H1 (cell line): ENCODE measurements at regions not wholly inside any gene's neighbourhood (a gene's known extent, or its start where the extent isn't known, plus 50 kb on each side); places are given as distances from the start of the nearest gene placed in this dataset.

Source experiments
- CTCF ChIA-PET: fragments of 300-600 bp; sonication (Branson Sonifier 250); formaldehyde crosslinking; loops from one replicate; lab custom pipeline; 2021; ENCODE audit not compliant: partially characterized antibody; lab: Charles Lee
- POLR2A ChIA-PET: fragments of 300-600 bp; sonication (Branson Sonifier 250); formaldehyde crosslinking; loops from one replicate; lab custom pipeline; 2021; ENCODE audit warnings: inconsistent platforms; ENCODE audit not compliant: partially characterized antibody; lab: Charles Lee
- DNase-seq, 2 experiments: peaks; one replicate each; pipeline versions ENCODE4 v3.0.0 to v3.0.0-alpha.2; 2010 to 2022; ENCODE audit warnings: low spot score in 2 of 2, low read depth in 1 of 2, mixed read lengths in 1 of 2
- FAIRE-seq: peaks from 2 replicates; lab custom pipeline; 2011; peaks lifted over from hg19 to GRCh38; lab: Jason Lieb, UNC
- H2AFZ ChIP-seq: 2 replicates; pipeline ENCODE4 v1.8.1; 2012; ENCODE audit warnings: low read length, inconsistent platforms
- H2AK5ac ChIP-seq: 2 replicates; pipeline ENCODE4 v1.6.1; 2013; ENCODE audit warnings: low read depth, low read length
- H2BK120ac ChIP-seq: replicated peaks from 2 replicates; pipeline ENCODE3; 2013; ENCODE audit warnings: low read depth, low read length, inconsistent platforms
- H2BK12ac ChIP-seq: 2 replicates; pipeline ENCODE4 v1.6.1; 2013; ENCODE audit warnings: low read depth, low read length
- H2BK15ac ChIP-seq: 2 replicates; pipeline ENCODE4 v1.6.1; 2013; ENCODE audit warnings: low read length
- H2BK20ac ChIP-seq: 2 replicates; pipeline ENCODE4 v1.6.1; 2013; ENCODE audit warnings: low read length
- H2BK5ac ChIP-seq: 2 replicates; pipeline ENCODE4 v1.6.1; 2013; ENCODE audit warnings: low read depth, low read length
- H3K14ac ChIP-seq: 2 replicates; pipeline ENCODE4 v1.6.1; 2013; ENCODE audit warnings: inconsistent platforms; ENCODE audit not compliant: insufficient read length
- H3K18ac ChIP-seq: 2 replicates; pipeline ENCODE4 v1.6.1; 2013; ENCODE audit warnings: low read length; ENCODE audit errors: extremely low read depth
- H3K23ac ChIP-seq: 2 replicates; pipeline ENCODE4 v1.6.1; 2013; ENCODE audit warnings: inconsistent platforms; ENCODE audit not compliant: insufficient read length
- H3K23me2 ChIP-seq: 2 replicates; pipeline ENCODE4 v1.6.1; 2013; ENCODE audit warnings: low read depth, low read length
- H3K27ac ChIP-seq: 2 replicates; pipeline ENCODE4 v1.6.1; 2011; ENCODE audit warnings: low read depth, low read length, inconsistent platforms
- H3K27me3 ChIP-seq, 4 experiments: replicated peaks in 1 of 4; 1 replicate in 1 of 4; 2 replicates in 3 of 4; pipeline versions ENCODE4 v1.6.1 to v1.8.1; 2011 to 2013; ENCODE audit warnings: low read length in 3 of 4, mild to moderate bottlenecking in 3 of 4, inconsistent platforms in 2 of 4, mixed read lengths in 2 of 4, moderate library complexity in 1 of 4; ENCODE audit not compliant: control insufficient read depth in 3 of 4, insufficient read depth in 3 of 4; ENCODE audit errors: extremely low read depth in 1 of 4
- H3K36me3 ChIP-seq, 4 experiments: 2 replicates each; pipeline versions ENCODE4 v1.6.1 to v1.8.1; 2011 to 2013; ENCODE audit warnings: mild to moderate bottlenecking in 4 of 4, low read length in 3 of 4, moderate library complexity in 2 of 4, control low read depth in 1 of 4, inconsistent platforms in 1 of 4; ENCODE audit not compliant: insufficient read depth in 4 of 4, control insufficient read depth in 2 of 4
- H3K4ac ChIP-seq: replicated peaks from 2 replicates; pipeline ENCODE3; 2013; ENCODE audit warnings: low read length, low read depth, mixed read lengths, inconsistent platforms; ENCODE audit not compliant: insufficient read length
- H3K4me1 ChIP-seq, 4 experiments: replicated peaks in 1 of 4; 1 replicate in 1 of 4; 2 replicates in 3 of 4; pipeline versions ENCODE4 v1.6.1 to v1.8.1; 2011 to 2013; ENCODE audit warnings: low read length in 3 of 4, inconsistent platforms in 2 of 4, mixed read lengths in 1 of 4; ENCODE audit not compliant: insufficient read depth in 4 of 4, control insufficient read depth in 3 of 4
- H3K4me2 ChIP-seq, 2 experiments: 2 replicates each; pipeline versions ENCODE4 v1.6.1 to v1.8.1; 2011 to 2013; ENCODE audit warnings: low read depth in 2 of 2, low read length in 2 of 2, control low read depth in 1 of 2, inconsistent platforms in 1 of 2, mild to moderate bottlenecking in 1 of 2; ENCODE audit not compliant: insufficient read depth in 1 of 2
- H3K4me3 ChIP-seq, 4 experiments: fragments of 200-600, 300-600 bp in 1 of 4; sonication (generic), shearing (Covaris generic), sonication (Bioruptor Twin) in 1 of 4; 2 replicates each; pipeline versions ENCODE4 v1.5.1 to v1.8.1; 2011 to 2016; ENCODE audit warnings: low read length in 4 of 4, low read depth in 3 of 4, control low read depth in 2 of 4, inconsistent platforms in 2 of 4, mild to moderate bottlenecking in 2 of 4, mixed read lengths in 1 of 4, moderate library complexity in 1 of 4; ENCODE audit not compliant: insufficient read depth in 2 of 4; ENCODE audit errors: extremely low read depth in 1 of 4
- H3K56ac ChIP-seq: replicated peaks from 2 replicates; pipeline ENCODE3; 2013; ENCODE audit warnings: low read depth, mild to moderate bottlenecking, mixed read lengths, low read length, inconsistent platforms; ENCODE audit not compliant: insufficient read length
- H3K79me1 ChIP-seq: 2 replicates; pipeline ENCODE4 v1.6.1; 2013; ENCODE audit warnings: low read depth, low read length, control low read depth
- H3K79me2 ChIP-seq, 2 experiments: 2 replicates each; pipeline versions ENCODE4 v1.6.1 to v1.8.1; 2012 to 2013; ENCODE audit warnings: low read length in 2 of 2, mild to moderate bottlenecking in 2 of 2, inconsistent platforms in 1 of 2; ENCODE audit not compliant: insufficient read depth in 2 of 2, control insufficient read depth in 1 of 2
- H3K9ac ChIP-seq, 4 experiments: replicated peaks in 1 of 4; 1 replicate in 1 of 4; 2 replicates in 3 of 4; pipeline versions ENCODE4 v1.6.1 to v1.8.1; 2011 to 2013; ENCODE audit warnings: low read depth in 3 of 4, low read length in 3 of 4, control low read depth in 2 of 4, mild to moderate bottlenecking in 2 of 4, moderate library complexity in 2 of 4, inconsistent platforms in 1 of 4; ENCODE audit errors: extremely low read depth in 1 of 4
- H3K9me3 ChIP-seq, 2 experiments: 2 replicates each; pipeline versions ENCODE4 v1.6.1 to v1.8.1; 2012 to 2013; ENCODE audit warnings: mild to moderate bottlenecking in 2 of 2, moderate library complexity in 2 of 2, control low read depth in 1 of 2, inconsistent platforms in 1 of 2, low read depth in 1 of 2, low read length in 1 of 2, mixed read lengths in 1 of 2; ENCODE audit not compliant: insufficient read depth in 2 of 2
- H4K20me1 ChIP-seq, 2 experiments: replicated peaks in 1 of 2; 2 replicates each; pipeline versions ENCODE3 to v1.8.1; 2011 to 2013; ENCODE audit warnings: inconsistent platforms in 2 of 2, low read length in 2 of 2, mild to moderate bottlenecking in 1 of 2; ENCODE audit not compliant: insufficient read depth in 2 of 2, control insufficient read depth in 1 of 2
- H4K5ac ChIP-seq: 2 replicates; pipeline ENCODE4 v1.6.1; 2013; ENCODE audit warnings: low read length, low read depth, mixed read lengths, inconsistent platforms; ENCODE audit not compliant: insufficient read length
- H4K8ac ChIP-seq: 2 replicates; pipeline ENCODE4 v1.8.0; 2013; ENCODE audit warnings: mild to moderate bottlenecking, moderate library complexity, low read length, inconsistent platforms; ENCODE audit not compliant: insufficient read depth; ENCODE audit errors: extremely low read depth
- H4K91ac ChIP-seq: replicated peaks from 2 replicates; pipeline ENCODE3; 2013; ENCODE audit warnings: low read length, mixed read lengths, inconsistent platforms; ENCODE audit not compliant: insufficient read length
- ASH2L ChIP-seq: fragments of 200-600, 300-600 bp; sonication (generic); IDR thresholded peaks from one replicate; pipeline ENCODE4 v1.7.1; 2017; ENCODE audit warnings: low read length
- EP300 ChIP-seq, 2 experiments: IDR thresholded peaks; 1 replicate in 1 of 2; 2 replicates in 1 of 2; pipeline ENCODE4 v1.6.1; 2011 to 2012; ENCODE audit warnings: low read depth in 2 of 2, low read length in 2 of 2, mild to moderate bottlenecking in 2 of 2, borderline replicate concordance in 1 of 2, inconsistent platforms in 1 of 2, moderate library complexity in 1 of 2
- EZH2 ChIP-seq: fragments of 200-600 bp; sonication (generic); IDR thresholded peaks from 2 replicates; pipeline ENCODE4 v1.7.1; 2012; ENCODE audit warnings: low read depth, mild to moderate bottlenecking, moderate library complexity, low read length, inconsistent platforms; ENCODE audit not compliant: severe bottlenecking
- GABPA ChIP-seq: IDR thresholded peaks from 2 replicates; pipeline ENCODE4 v1.6.1; 2011; ENCODE audit warnings: mild to moderate bottlenecking, low read length, moderate library complexity, borderline replicate concordance; ENCODE audit not compliant: insufficient read depth
- KDM1A ChIP-seq: fragments of 200-600, 300-600 bp; sonication (generic); IDR thresholded peaks from 2 replicates; pipeline ENCODE4 v1.7.1; 2016; ENCODE audit warnings: mild to moderate bottlenecking, low read length, borderline replicate concordance
- NANOG ChIP-seq: IDR thresholded peaks from 2 replicates; pipeline ENCODE4 v1.6.1; 2011; ENCODE audit warnings: low read length, low read depth, mild to moderate bottlenecking, inconsistent platforms; ENCODE audit not compliant: insufficient read depth, poor library complexity, severe bottlenecking
- SP2 ChIP-seq: IDR thresholded peaks from 2 replicates; pipeline ENCODE4 v1.6.1; 2012; ENCODE audit warnings: mild to moderate bottlenecking, low read length, inconsistent platforms
- YY1 ChIP-seq: IDR thresholded peaks from 2 replicates; pipeline ENCODE4 v1.6.1; 2011; ENCODE audit warnings: low read depth, mild to moderate bottlenecking, low read length
- WGBS, 2 experiments: shearing (Covaris generic) in 1 of 2; methylation state at CpG; one replicate each; pipeline versions ENCODE4 v1.1.6 to v1.1.7; 2013 to 2015; ENCODE audit warnings: low lambda C conversion rate in 2 of 2, mixed read lengths in 2 of 2, inconsistent platforms in 1 of 2, low coverage in 1 of 2, missing lambda C conversion rate in 1 of 2; ENCODE audit not compliant: insufficient replicate concordance in 2 of 2, insufficient coverage in 1 of 2, insufficient read length in 1 of 2; ENCODE audit errors: extremely low coverage in 1 of 2, missing lambda C conversion rate in 1 of 2; 5-methylcytosine and 5-hydroxymethylcytosine counted together

DNA sequence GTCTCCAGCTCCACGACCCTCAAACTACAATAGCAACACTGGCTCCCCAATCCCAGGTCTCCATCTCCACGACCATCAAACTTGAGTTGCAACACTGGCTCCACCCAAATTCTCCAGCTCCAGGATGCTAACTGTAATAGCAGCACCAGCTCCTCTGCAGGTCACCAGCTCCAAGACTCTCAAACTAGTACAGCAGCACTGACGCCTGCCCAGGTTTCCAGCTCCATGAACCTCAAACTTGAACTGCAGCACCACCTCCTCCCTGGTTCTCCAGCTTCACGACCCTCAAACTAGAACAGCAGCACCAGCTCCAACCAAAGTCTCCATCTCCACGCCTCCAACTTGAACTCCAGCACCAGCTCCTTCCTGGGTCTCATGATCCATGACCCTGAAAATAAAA is 353.8 kb downstream of the PREX1 start:
- H3K56ac ChIP-seq, result no peak overlapping the region
- H4K5ac ChIP-seq, result no peak overlapping the region
- H4K91ac ChIP-seq, result peak overlapping the region; percentile 8
- no peak overlapping the region for H2BK15ac ChIP-seq
- no peaks in the 10 kb centered on the region for H3K9me3 ChIP-seq
- no peak overlapping the region for H3K23ac ChIP-seq
- H2AFZ ChIP-seq, result no peak overlapping the region
- peaks cover 2 to 7% (median 2%) of the 10 kb centered on the region in 4 experiments; a peak in 6 of 7 replicates for H3K4me1 ChIP-seq
- H4K20me1 ChIP-seq, result no peaks in the 10 kb centered on the region
- no peak overlapping the region for H4K8ac ChIP-seq
- WGBS, 2 experiments, result 78% methylated on average over 5 of the region's 5 CpGs; no CpG with 5 or more reads in 1 of the 2 experiments
- H3K79me1 ChIP-seq, result no peaks in the 10 kb centered on the region
- ChIA-PET POLR2A (no interaction called here), CTCF (interaction anchor here (1.4 to 5.1 kb wide), 3 partner anchors 10 to 148 kb away, joined by 4 to 27 read pairs (median 11); no protein-coding TSS in a partner anchor)
- H3K9ac ChIP-seq, result no peak overlapping the region
- no peak overlapping the region for H3K18ac ChIP-seq
- H3K36me3 ChIP-seq, result no peaks in the 10 kb centered on the region
- H2BK12ac ChIP-seq, result no peak overlapping the region
- H2BK120ac ChIP-seq, result no peak overlapping the region
- no peak for DNase-seq
- H3K4me2 ChIP-seq, result no peak overlapping the region
- H3K14ac ChIP-seq, result no peak overlapping the region
- FAIRE-seq, result no peak
- no peaks in the 10 kb centered on the region for H3K79me2 ChIP-seq
- H3K4ac ChIP-seq, result no peak overlapping the region
- no peaks in the 10 kb centered on the region; a peak in 1 of 7 replicates for H3K27me3 ChIP-seq
- no peak overlapping the region for H2BK20ac ChIP-seq
- TF ChIP-seq NANOG (no peak), EZH2 (no peak), ASH2L (no peak), GABPA (no peak), KDM1A (no peak), EP300 (IDR thresholded peaks at IDR 0.05; ENCODE audit: borderline replicate concordance in 1 of 2, low read depth in 2 of 2, low read length in 2 of 2) (no peak), YY1 (no peak), SP2 (no peak)
- H2BK5ac ChIP-seq, result no peak overlapping the region
- no peak overlapping the region for H3K4me3 ChIP-seq
- no peak overlapping the region for H2AK5ac ChIP-seq
- no peak overlapping the region for H3K27ac ChIP-seq
- no peaks in the 10 kb centered on the region for H3K23me2 ChIP-seq
